ENCODE measurements at regions not wholly inside any gene's neighbourhood (a gene's known extent, or its start where the extent isn't known, plus 50 kb on each side); places are given as distances from the start of the nearest gene placed in this dataset.

GRCh38 chr7:96407427-96407826 is 85.5 kb upstream of the SLC25A13 start:
- TF ChIP-seq, protein P1, sequence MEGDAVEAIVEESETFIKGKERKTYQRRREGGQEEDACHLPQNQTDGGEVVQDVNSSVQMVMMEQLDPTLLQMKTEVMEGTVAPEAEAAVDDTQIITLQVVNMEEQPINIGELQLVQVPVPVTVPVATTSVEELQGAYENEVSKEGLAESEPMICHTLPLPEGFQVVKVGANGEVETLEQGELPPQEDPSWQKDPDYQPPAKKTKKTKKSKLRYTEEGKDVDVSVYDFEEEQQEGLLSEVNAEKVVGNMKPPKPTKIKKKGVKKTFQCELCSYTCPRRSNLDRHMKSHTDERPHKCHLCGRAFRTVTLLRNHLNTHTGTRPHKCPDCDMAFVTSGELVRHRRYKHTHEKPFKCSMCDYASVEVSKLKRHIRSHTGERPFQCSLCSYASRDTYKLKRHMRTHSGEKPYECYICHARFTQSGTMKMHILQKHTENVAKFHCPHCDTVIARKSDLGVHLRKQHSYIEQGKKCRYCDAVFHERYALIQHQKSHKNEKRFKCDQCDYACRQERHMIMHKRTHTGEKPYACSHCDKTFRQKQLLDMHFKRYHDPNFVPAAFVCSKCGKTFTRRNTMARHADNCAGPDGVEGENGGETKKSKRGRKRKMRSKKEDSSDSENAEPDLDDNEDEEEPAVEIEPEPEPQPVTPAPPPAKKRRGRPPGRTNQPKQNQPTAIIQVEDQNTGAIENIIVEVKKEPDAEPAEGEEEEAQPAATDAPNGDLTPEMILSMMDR (IDR thresholded peaks at IDR 0.05), result no peak
- no peak for TF ChIP-seq POLR2AphosphoS5 (IDR thresholded peaks at IDR 0.05; ENCODE audit: low read depth, low read length)
